ENCODE measurements at regions not wholly inside any gene's neighbourhood (a gene's known extent, or its start where the extent isn't known, plus 50 kb on each side); places are given as distances from the start of the nearest gene placed in this dataset.
A peak's percentile ranks its signal among the peaks of the same experiment; 100 is the strongest.

GRCh38 chr21:28235169-28235895 is 757.3 kb downstream of the LTN1 start:
- Mint-ChIP-seq H3K4me1 (ENCODE audit: insufficient read depth, unreplicated experiment) (peaks cover 16% of the 10 kb centered on the region), H3K36me3 (ENCODE audit: insufficient read depth, unreplicated experiment) (no peaks in the 10 kb centered on the region), H3K27ac (ENCODE audit: low read depth, unreplicated experiment) (no peak overlapping the region), H3K9me3 (ENCODE audit: unreplicated experiment) (no peaks in the 10 kb centered on the region), H3K27me3 (ENCODE audit: insufficient read depth, unreplicated experiment) (no peaks in the 10 kb centered on the region), H3K4me3 (ENCODE audit: unreplicated experiment) (no peak overlapping the region)
- POLR2A ChIA-PET, result no interaction called here
- TF ChIP-seq CTCF (IDR thresholded peaks at IDR 0.05; ENCODE audit: unreplicated experiment), result no peak
- DNase-seq (ENCODE audit: unreplicated experiment), result peak; percentile 9
- CTCF ChIA-PET, result interaction anchor here (0.6 kb wide), 1 partner anchor 48 kb away, joined by 3 read pairs; no protein-coding TSS in a partner anchor
- intact Hi-C loops (cut with micrococcal nuclease), result loop anchor here (10.0 kb wide), 1 partner anchor 81 kb away; no protein-coding TSS in a partner anchor
- no TSS peak for BruUV-seq (replicated peaks)

- H3K27ac Mint-ChIP-seq (ENCODE audit: low read depth, unreplicated experiment), result no peak overlapping the region
- ChIA-PET CTCF (interaction anchor here (0.7 kb wide), 1 partner anchor 30 kb away, joined by 3 read pairs; no protein-coding TSS in a partner anchor), POLR2A (interaction anchor here (1.0 kb wide), 1 partner anchor 18 kb away, joined by 8 read pairs; no protein-coding TSS in a partner anchor)
- H3K4me1 Mint-ChIP-seq (ENCODE audit: insufficient read depth, unreplicated experiment), result peaks cover 18% of the 10 kb centered on the region
- no peaks in the 10 kb centered on the region for H3K27me3 Mint-ChIP-seq (ENCODE audit: insufficient read depth, unreplicated experiment)
- no TSS peak for BruUV-seq (replicated peaks)
- no peaks in the 10 kb centered on the region for H3K36me3 Mint-ChIP-seq (ENCODE audit: insufficient read depth, unreplicated experiment)
- DNase-seq (ENCODE audit: unreplicated experiment), result no peak
- H3K4me3 Mint-ChIP-seq (ENCODE audit: unreplicated experiment), result no peak overlapping the region
- intact Hi-C loops (cut with micrococcal nuclease), result loop anchor here (10.0 kb wide), 1 partner anchor 80 kb away; no protein-coding TSS in a partner anchor
- no peaks in the 10 kb centered on the region for H3K9me3 Mint-ChIP-seq (ENCODE audit: unreplicated experiment)
- TF ChIP-seq CTCF (IDR thresholded peaks at IDR 0.05; ENCODE audit: unreplicated experiment), result no peak
Measured at GRCh38 chr21:28234326-28234725, 758.4 kb downstream of the LTN1 start.

- TF ChIP-seq CTCF (IDR thresholded peaks at IDR 0.05; ENCODE audit: unreplicated experiment), result no peak
- H3K9me3 Mint-ChIP-seq (ENCODE audit: unreplicated experiment), result no peaks in the 10 kb centered on the region
- no peaks in the 10 kb centered on the region for H3K36me3 Mint-ChIP-seq (ENCODE audit: insufficient read depth, unreplicated experiment)
- POLR2A ChIA-PET, result interaction anchor here (1.0 kb wide), 1 partner anchor 18 kb away, joined by 8 read pairs; no protein-coding TSS in a partner anchor
- H3K4me1 Mint-ChIP-seq (ENCODE audit: insufficient read depth, unreplicated experiment), result peaks cover 12% of the 10 kb centered on the region
- no TSS peak for BruUV-seq (replicated peaks)
- no peak overlapping the region for H3K27ac Mint-ChIP-seq (ENCODE audit: low read depth, unreplicated experiment)
- no peak overlapping the region for H3K4me3 Mint-ChIP-seq (ENCODE audit: unreplicated experiment)
- DNase-seq (ENCODE audit: unreplicated experiment), result no peak
- CTCF ChIA-PET, result no interaction called here
- intact Hi-C loops (cut with micrococcal nuclease), result loop anchor here (10.0 kb wide), 1 partner anchor 79 kb away; no protein-coding TSS in a partner anchor
- H3K27me3 Mint-ChIP-seq (ENCODE audit: insufficient read depth, unreplicated experiment), result no peaks in the 10 kb centered on the region
Measured at GRCh38 chr21:28233536-28234220, 759.0 kb downstream of the LTN1 start.

GRCh38 chr21:28230559-28230958 is 762.1 kb downstream of the LTN1 start:
- no TSS peak for BruUV-seq (replicated peaks)
- POLR2A ChIA-PET, result interaction anchor here (0.9 kb wide), 1 partner anchor 13 kb away, joined by 3 read pairs; no protein-coding TSS in a partner anchor
- peak; percentile 4 for DNase-seq (ENCODE audit: unreplicated experiment)

More at GRCh38 chr21:28230559-28230958, 762.1 kb downstream of the LTN1 start:
- intact Hi-C loops (cut with micrococcal nuclease), result loop anchor here (10.0 kb wide), 1 partner anchor 76 kb away; no protein-coding TSS in a partner anchor
- no peak for TF ChIP-seq CTCF (IDR thresholded peaks at IDR 0.05; ENCODE audit: unreplicated experiment)
- no peak overlapping the region for H3K4me3 Mint-ChIP-seq (ENCODE audit: unreplicated experiment)
- CTCF ChIA-PET, result interaction anchor here (0.7 kb wide), 2 partner anchors 1510 to 1724 kb away, joined by 3 to 4 read pairs; no protein-coding TSS in a partner anchor
- peaks cover 27% of the 10 kb centered on the region for H3K4me1 Mint-ChIP-seq (ENCODE audit: insufficient read depth, unreplicated experiment)
- H3K27me3 Mint-ChIP-seq (ENCODE audit: insufficient read depth, unreplicated experiment), result no peaks in the 10 kb centered on the region
- H3K9me3 Mint-ChIP-seq (ENCODE audit: unreplicated experiment), result no peaks in the 10 kb centered on the region
- H3K27ac Mint-ChIP-seq (ENCODE audit: low read depth, unreplicated experiment), result no peak overlapping the region
- H3K36me3 Mint-ChIP-seq (ENCODE audit: insufficient read depth, unreplicated experiment), result no peaks in the 10 kb centered on the region

All from MCF 10A (cell line).